Endothelial cell (in vitro differentiated cells): ENCODE measurements at regions not wholly inside any gene's neighbourhood (a gene's known extent, or its start where the extent isn't known, plus 50 kb on each side); places are given as distances from the start of the nearest gene placed in this dataset.

Source experiments
- DNase-seq: peaks from one replicate; pipeline ENCODE4 v3.0.0; 2021; ENCODE audit warnings: low spot score
- H3K27ac Mint-ChIP-seq: one replicate; pipeline ENCODE4 v1.8.0; 2021; ENCODE audit warnings: mixed read lengths, inconsistent platforms; ENCODE audit not compliant: unreplicated experiment
- H3K27me3 Mint-ChIP-seq: one replicate; pipeline ENCODE4 v1.8.0; 2021; ENCODE audit warnings: mild to moderate bottlenecking, moderate library complexity, mixed read lengths, inconsistent platforms; ENCODE audit not compliant: unreplicated experiment
- H3K36me3 Mint-ChIP-seq: one replicate; pipeline ENCODE4 v1.8.0; 2021; ENCODE audit warnings: mild to moderate bottlenecking, low read depth, mixed read lengths, inconsistent platforms; ENCODE audit not compliant: unreplicated experiment
- H3K4me1 Mint-ChIP-seq: one replicate; pipeline ENCODE4 v1.8.0; 2021; ENCODE audit warnings: mild to moderate bottlenecking, mixed read lengths, inconsistent platforms; ENCODE audit not compliant: unreplicated experiment
- H3K4me3 Mint-ChIP-seq: one replicate; pipeline ENCODE4 v1.8.0; 2021; ENCODE audit warnings: mild to moderate bottlenecking, mixed read lengths, inconsistent platforms; ENCODE audit not compliant: unreplicated experiment
- H3K9me3 Mint-ChIP-seq: one replicate; pipeline ENCODE4 v1.8.0; 2021; ENCODE audit warnings: mixed read lengths, inconsistent platforms; ENCODE audit not compliant: unreplicated experiment
- CTCF ChIP-seq: fragments of 200-600 bp; sonication (generic); IDR thresholded peaks from one replicate; pipeline ENCODE4 v1.5.0; 2021; ENCODE audit warnings: antibody characterized with exemption; ENCODE audit not compliant: unreplicated experiment

DNA sequence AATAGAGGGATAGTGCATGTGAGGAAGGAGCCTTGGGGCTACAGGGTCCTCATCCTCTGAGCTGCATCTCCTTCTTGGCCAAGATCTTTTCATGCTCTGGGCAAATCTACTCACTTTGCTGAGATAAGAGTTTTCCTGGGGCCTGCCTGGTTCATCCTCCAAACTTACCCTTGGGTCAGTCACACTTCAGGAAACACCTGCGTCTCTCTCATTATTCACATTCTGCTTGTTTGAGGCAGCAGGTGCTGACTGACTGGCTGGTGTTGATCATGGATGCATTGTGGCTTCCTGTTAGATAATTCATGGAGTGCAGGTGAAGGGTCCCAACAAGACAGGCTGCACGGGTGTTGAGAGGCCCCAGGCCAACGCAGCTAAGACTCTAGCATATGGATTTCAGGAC lies 162.6 kb downstream of the SALL1 start:
- Mint-ChIP-seq H3K27me3 (no peaks in the 10 kb centered on the region), H3K36me3 (no peaks in the 10 kb centered on the region), H3K4me3 (no peak overlapping the region), H3K27ac (no peak overlapping the region), H3K4me1 (peaks cover 5% of the 10 kb centered on the region), H3K9me3 (no peaks in the 10 kb centered on the region)
- no peak for DNase-seq
- TF ChIP-seq CTCF, result no peak

DNA sequence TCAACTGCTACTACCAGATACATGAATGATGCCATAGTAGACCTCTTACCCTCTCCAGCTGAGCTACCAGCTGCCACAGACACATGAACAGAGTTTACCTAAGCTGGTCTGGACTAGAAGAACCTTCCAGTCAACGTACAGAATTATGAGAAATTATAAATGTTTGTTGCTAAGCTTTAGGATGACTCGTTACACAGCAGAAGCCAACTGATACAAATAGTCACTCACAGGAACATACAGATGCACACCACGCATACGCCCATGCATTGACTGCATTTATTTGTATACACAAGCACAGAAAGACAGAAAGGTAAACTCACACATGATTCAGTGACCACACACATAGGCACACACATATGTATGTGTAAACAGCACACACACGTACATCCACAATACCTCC lies 164.6 kb downstream of the SALL1 start:
- H3K4me1 Mint-ChIP-seq, result peaks cover 5% of the 10 kb centered on the region
- H3K36me3 Mint-ChIP-seq, result no peaks in the 10 kb centered on the region
- no peak for DNase-seq
- no peak for TF ChIP-seq CTCF
- no peaks in the 10 kb centered on the region for H3K9me3 Mint-ChIP-seq
- no peaks in the 10 kb centered on the region for H3K27me3 Mint-ChIP-seq
- no peak overlapping the region for H3K27ac Mint-ChIP-seq
- H3K4me3 Mint-ChIP-seq, result no peak overlapping the region

- Mint-ChIP-seq H3K27me3 (no peaks in the 10 kb centered on the region), H3K9me3 (no peaks in the 10 kb centered on the region), H3K27ac (no peak overlapping the region), H3K4me3 (no peak overlapping the region), H3K4me1 (peaks cover 5% of the 10 kb centered on the region), H3K36me3 (no peaks in the 10 kb centered on the region)
- no peak for DNase-seq
- no peak for TF ChIP-seq CTCF
Observed at GRCh38 chr16:50985733-50986132, 165.3 kb downstream of the SALL1 start.

GRCh38 chr16:50984688-50985087 lies 166.4 kb downstream of the SALL1 start:
- Mint-ChIP-seq H3K4me1 (peaks cover 5% of the 10 kb centered on the region), H3K27ac (no peak overlapping the region), H3K36me3 (no peaks in the 10 kb centered on the region), H3K9me3 (no peaks in the 10 kb centered on the region), H3K4me3 (no peak overlapping the region), H3K27me3 (no peaks in the 10 kb centered on the region)
- no peak for TF ChIP-seq CTCF
- DNase-seq, result no peak

- Mint-ChIP-seq H3K36me3 (no peaks in the 10 kb centered on the region), H3K4me3 (no peak overlapping the region)
Observed at GRCh38 chr16:50982808-50983207, 168.3 kb downstream of the SALL1 start.

More at GRCh38 chr16:50982808-50983207, 168.3 kb downstream of the SALL1 start:
- H3K27ac Mint-ChIP-seq, result no peak overlapping the region
- no peaks in the 10 kb centered on the region for H3K27me3 Mint-ChIP-seq
- TF ChIP-seq CTCF, result no peak
- H3K4me1 Mint-ChIP-seq, result no peaks in the 10 kb centered on the region
- H3K9me3 Mint-ChIP-seq, result no peaks in the 10 kb centered on the region
- no peak for DNase-seq
